ENCODE measurements at regions not wholly inside any gene's neighbourhood (a gene's known extent, or its start where the extent isn't known, plus 50 kb on each side); places are given as distances from the start of the nearest gene placed in this dataset.

GRCh38 chr17:16881239-16881924, 90.5 kb downstream of the TNFRSF13B start:
- TF ChIP-seq RARB (CRISPR knock-in tag; IDR thresholded peaks at IDR 0.05) (no peak), ZFP30 (CRISPR knock-in tag; IDR thresholded peaks at IDR 0.05) (no peak), ESRRG (CRISPR knock-in tag; IDR thresholded peaks at IDR 0.05) (no peak), CSDC2 (CRISPR knock-in tag; IDR thresholded peaks at IDR 0.05) (no peak), ISL1 (CRISPR knock-in tag; IDR thresholded peaks at IDR 0.05) (no peak), POU6F1 (CRISPR knock-in tag; IDR thresholded peaks at IDR 0.05; ENCODE audit: borderline replicate concordance, low read depth) (no peak), PATZ1 (CRISPR knock-in tag; IDR thresholded peaks at IDR 0.05; ENCODE audit: borderline replicate concordance) (no peak)

Measured in SK-N-SH treated with all-trans-retinoic acid at 6 μM for 48 hours (cell line).